ENCODE measurements at regions not wholly inside any gene's neighbourhood (a gene's known extent, or its start where the extent isn't known, plus 50 kb on each side); places are given as distances from the start of the nearest gene placed in this dataset.
"Not testable (repeated sequence)": the region's sequence is repeated elsewhere in the genome, so short reads cannot be mapped to it uniquely, and the experiment has no call there.

DNA sequence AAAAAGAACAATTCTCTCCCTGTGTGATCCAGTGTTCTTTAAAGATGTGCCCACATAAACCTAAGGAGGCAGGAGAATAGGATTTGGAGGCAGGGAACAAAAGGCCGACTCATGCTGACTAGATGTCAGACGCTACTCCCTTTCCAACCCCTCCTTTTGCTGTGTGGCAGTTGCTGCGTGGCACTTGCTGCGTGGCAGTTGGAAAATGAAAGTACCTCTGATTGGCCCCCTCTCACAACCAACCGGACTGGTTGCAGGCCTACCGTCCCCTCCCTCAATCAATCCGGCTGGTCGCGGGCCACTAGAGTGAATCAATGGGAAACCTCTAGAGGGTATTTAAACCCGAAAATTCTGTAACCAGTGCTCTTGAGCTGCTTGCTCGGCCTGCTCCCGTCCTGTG lies 551.0 kb downstream of the KIF4B start:
- no peak for DNase-seq (ENCODE audit: low read depth, low spot score)

DNA sequence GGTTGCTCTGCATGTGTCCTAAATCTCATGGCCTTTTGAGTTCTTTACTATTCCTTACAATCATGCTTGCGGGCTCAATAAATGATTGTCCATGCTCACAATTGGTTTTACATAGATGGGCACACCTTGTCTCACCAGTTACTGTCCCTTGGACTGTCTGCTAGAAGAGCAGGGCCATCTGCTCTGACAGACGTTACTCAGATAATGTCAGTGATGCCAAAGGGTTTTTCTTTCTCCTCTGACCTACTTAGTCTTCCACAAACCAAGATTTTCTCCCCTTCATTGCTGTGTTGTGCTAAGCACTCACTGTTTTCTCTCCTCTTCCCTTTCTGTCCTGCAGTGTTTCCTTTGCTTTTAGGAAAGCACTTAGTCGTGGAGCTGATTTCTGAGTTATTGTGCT lies 562.3 kb downstream of the KIF4B start:
- DNase-seq (ENCODE audit: low read depth, low spot score) = no peak
- no peak overlapping the region for H3K27ac ChIP-seq

More for the DNA sequence above, 551.0 kb downstream of the KIF4B start:
- H3K27ac ChIP-seq = no peak overlapping the region

DNA sequence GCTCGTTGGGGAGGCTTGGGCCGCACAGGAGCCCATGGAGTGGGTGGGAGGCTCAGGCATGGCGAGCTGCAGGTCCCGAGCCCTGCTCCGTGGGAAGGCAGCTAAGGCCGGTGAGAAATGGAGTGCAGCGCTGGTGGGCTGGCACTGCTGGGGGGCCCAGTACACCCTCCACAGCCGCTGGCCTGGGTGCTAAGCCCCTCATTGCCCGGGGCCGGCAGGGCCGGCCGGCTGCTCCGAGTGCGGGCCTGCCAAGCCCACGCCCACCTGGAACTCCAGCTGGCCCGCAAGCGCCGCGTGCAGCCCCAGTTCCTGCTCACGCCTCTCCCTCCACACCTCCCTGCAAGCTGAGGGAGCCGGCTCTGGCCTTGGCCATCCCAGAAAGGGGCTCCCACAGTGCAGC lies 573.3 kb downstream of the KIF4B start:
- DNase-seq (ENCODE audit: low read depth, low spot score) = not testable (repeated sequence)

DNA sequence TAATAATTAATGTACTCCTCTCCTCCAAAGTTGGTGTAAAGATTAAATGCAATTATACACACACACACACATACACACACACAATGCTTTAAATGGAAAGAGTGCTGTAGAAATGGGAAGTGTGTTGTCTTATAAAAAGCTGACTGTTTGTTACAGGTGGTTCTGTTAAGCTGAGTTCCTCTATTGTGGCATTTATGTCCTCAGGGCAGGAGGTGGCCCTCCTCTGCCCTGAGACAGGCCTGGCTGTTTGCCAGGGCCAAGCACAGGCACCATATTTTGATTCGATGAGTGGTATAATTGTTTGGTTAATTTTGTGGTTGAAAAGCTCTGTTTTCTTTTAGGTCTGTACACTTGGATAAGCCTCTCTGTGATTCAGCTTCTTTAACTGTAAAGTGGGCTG lies 573.9 kb downstream of the KIF4B start:
- H3K27ac ChIP-seq = no peak overlapping the region
- DNase-seq (ENCODE audit: low read depth, low spot score) = no peak

More for the DNA sequence above, 573.3 kb downstream of the KIF4B start:
- H3K27ac ChIP-seq = not testable (repeated sequence)

DNA sequence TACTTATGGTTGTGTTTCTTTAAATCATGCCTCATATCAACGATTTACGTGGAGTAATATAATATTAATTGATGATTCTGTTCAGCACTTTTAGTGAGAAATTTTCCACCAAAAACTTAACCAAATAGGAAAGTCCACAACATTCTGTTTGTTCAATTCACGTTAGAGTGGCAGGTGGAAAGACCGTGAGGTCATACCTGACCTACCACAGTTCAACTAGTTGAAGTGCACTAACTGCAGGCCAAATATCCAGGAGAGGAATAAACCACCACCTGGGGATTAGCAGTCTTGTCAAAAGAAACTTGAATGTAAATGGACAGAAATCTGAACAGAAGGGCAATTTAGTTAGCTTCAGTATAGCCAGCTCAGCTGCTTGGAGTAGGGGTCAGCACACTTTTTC lies 577.7 kb downstream of the KIF4B start:
- H3K27ac ChIP-seq = no peak overlapping the region
- DNase-seq (ENCODE audit: low read depth, low spot score) = no peak

DNA sequence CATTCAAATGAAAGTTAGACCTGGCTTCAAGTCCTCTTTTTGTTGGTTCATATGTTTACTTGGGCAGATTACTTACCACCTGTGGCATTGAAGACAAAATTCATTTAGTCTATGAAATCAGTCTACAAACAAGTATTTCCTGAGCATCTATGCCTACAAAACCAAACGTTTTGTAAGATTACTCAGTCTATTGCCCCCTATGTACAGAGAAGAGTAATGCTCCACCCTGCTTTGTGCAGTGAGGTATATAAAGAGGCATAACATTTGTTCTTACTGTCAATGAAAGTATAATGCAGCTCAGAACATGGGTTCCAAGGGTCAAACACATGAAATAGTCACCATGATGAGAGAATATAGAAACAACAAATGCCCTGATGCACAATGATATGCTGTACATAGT lies 580.7 kb downstream of the KIF4B start:
- H3K27ac ChIP-seq = no peak overlapping the region
- no peak for DNase-seq (ENCODE audit: low read depth, low spot score)

DNA sequence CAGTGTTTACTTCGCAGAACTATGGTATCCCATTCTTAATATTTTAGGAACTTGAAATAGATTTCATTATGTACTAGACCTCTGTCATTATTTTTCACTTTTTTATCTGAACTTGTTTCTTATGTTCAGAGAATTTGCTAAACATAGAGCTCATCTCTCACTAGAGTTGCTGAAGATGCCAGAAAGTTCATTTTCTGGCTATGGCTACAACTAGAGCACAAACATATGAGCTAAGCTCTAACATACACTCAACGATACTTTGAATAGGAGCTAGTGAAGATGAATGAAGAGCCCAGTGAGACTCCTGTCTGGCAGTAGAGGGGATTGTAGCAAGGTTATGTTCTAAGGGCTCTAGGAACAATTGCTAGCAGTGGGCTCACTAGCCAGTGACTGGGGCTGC lies 582.2 kb downstream of the KIF4B start:
- no peak overlapping the region for H3K27ac ChIP-seq
- no peak for DNase-seq (ENCODE audit: low read depth, low spot score)

DNA sequence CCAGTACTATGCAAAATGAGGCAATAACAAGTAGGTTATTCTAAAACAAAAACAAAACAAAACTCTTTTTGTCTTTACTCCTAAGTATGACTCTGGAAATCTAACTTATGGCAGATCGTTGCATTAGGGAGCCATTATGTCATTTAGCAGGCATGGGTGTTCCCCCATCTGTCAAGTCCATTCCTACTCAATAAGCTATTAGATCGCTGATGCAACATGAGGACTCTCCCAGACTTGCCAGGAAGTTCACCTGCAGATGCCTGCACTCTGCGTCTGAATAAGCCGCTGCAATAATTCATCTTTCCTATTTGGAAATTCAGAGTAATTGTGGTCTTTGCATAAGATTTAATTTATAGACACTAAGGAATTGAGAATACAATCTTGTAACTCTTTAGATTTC lies 585.0 kb downstream of the KIF4B start:
- DNase-seq (ENCODE audit: low read depth, low spot score) = no peak
- H3K27ac ChIP-seq = no peak overlapping the region

DNA sequence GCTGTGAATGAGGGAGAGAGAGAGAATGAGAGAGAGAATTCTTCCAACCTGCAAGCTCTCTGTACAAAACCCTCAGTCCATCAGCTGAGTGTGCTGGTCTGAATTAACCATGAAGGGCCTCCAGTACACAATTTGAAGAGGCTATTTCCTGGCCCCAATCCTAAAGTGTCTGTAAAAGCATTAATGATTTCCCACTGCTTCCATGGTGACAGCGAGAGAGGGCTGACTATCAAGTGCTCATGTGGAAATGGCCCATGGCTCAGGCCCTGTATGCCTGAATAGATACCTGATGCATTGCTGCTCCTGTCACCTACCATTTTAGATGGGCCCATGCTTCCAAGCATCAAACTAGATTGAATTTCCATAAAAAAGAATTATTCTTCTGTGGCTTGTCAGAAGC lies 592.4 kb downstream of the KIF4B start:
- H3K27ac ChIP-seq = no peak overlapping the region
- no peak for DNase-seq (ENCODE audit: low read depth, low spot score)

DNA sequence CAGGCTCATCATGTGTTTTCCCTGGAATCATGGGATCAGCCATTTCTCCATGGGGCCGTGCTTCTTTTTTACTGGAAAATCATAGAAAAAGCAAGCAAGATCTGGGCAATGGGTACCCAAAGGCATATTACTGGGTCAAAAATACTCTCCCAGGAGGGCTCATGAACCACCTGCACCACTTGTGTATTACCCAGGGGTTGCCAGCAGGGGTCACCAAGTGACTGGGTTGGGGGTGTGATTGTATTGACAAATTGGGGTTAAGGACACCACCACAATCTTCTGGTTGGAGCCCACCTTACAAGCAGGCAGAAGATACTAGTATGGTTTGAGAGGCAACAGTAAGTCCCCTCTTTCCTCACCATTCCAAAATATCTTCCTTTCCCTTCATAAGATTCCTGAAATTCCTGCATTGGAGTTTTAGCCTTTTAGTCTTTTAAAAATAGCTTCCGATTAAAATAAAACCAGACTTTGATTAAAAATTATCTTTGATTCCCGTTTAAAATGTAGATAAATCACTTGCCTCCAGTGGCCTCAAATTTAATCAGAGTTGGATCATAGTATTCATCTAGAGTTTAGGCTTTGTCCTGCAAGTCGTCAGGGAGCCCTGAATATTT lies 603.3 kb downstream of the KIF4B start:
- DNase-seq (ENCODE audit: low read depth, low spot score) = no peak

DNA sequence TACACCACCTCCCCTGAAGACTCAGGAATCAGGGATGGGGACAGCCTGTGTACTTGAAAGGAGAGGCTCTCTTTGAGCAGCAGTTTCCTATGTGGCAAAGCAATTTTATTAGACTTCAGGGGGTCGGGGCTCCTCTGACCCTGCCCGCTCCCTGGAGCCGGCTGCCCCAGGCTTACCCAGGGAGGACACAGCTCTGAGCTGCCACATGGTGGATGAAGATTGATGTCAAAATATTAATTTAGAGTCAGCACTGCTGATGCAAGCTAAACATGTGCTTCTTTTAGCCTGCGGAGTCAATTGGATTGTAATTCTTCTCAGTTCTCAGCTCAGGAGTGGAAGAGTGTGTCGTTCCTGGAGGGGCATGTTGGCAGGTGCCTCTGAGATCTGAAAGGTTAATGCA lies 606.1 kb downstream of the KIF4B start:
- DNase-seq (ENCODE audit: low read depth, low spot score) = no peak

More for the DNA sequence above, 603.3 kb downstream of the KIF4B start:
- H3K27ac ChIP-seq = no peak overlapping the region

DNA sequence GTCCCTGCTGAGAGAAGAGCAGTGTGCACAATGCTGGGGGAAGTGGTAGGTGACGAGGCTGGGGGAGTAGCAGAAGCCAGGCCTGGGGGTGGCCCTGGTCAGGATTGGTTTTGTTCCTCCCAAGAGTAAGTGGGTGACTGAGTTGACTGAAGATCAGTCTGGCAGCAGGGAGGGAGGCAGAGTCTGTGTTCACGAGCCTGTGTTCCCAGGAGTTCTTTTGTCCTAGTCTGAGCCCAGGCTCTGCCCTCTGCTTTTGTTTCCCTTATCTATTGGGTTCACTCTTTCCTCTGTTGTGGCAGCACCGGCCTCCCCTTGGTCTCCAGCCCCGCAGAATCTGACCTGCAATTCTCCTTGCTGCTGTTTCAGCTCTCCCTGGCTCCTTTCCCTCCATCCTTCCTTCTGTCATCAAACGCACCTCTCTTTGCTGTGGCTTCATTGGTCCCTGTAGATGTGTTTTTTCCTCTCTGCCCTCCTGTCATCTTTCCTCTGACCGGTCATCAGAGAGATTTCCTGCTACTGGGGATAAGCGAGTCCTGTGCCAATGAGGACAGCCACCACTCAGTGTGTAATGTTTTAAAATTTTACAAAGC lies 607.4 kb downstream of the KIF4B start:
- no peak overlapping the region for H3K27ac ChIP-seq
- no peak for DNase-seq (ENCODE audit: low read depth, low spot score)

More for the DNA sequence above, 606.1 kb downstream of the KIF4B start:
- no peak overlapping the region for H3K27ac ChIP-seq

DNA sequence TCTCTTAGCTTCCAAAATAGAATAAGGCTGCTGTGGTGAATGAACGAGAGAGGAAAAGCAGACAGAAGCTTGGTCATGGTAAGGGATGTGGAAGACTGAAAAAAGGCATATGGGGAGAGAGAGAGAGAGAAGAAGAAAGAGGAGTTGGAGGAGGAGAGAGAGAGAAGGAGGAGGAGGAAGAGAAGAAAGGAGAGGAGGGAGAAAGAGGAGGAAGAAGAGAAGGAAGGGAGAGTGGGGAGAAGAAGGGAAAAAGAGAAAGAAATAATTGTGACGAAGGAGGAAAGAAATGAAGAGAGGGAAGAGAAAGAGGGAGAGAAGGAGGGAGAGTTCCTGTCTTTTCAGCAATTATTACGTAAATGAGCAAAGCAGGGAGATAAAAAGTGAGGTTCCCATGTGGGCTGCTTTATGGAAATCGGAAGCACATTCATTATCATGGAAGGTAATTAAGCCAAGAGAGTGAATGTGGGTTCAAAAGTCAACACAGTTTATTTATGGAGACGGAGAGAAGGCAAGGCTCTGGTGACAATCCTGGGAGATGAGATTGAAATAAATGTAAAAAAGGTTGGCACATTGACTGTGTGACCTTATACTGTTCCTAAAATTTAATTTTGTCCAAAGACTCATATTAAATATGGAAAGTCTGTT lies 611.2 kb downstream of the KIF4B start:
- no peak for DNase-seq (ENCODE audit: low read depth, low spot score)

DNA sequence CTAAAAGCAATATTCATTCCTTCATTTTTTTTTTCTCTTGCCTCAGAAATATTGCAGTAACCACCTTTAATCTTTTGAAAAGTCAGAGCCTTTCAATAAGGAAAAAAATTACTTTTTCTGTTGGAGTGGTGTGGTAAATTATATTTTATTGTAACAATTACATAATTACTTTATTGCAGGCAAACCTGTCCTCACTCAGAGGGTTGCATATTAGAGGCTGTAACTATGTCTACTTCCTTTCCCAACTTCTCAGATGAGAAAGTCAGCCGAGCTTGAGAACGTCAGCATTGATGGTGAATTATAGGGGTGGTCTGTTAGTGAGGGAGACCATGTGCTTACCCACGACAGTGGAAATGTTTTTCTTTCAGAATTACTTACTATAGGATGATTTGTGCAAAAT lies 611.8 kb downstream of the KIF4B start:
- H3K27ac ChIP-seq = no peak overlapping the region
- DNase-seq (ENCODE audit: low read depth, low spot score) = no peak

More for the DNA sequence above, 611.2 kb downstream of the KIF4B start:
- H3K27ac ChIP-seq = no peak overlapping the region

DNA sequence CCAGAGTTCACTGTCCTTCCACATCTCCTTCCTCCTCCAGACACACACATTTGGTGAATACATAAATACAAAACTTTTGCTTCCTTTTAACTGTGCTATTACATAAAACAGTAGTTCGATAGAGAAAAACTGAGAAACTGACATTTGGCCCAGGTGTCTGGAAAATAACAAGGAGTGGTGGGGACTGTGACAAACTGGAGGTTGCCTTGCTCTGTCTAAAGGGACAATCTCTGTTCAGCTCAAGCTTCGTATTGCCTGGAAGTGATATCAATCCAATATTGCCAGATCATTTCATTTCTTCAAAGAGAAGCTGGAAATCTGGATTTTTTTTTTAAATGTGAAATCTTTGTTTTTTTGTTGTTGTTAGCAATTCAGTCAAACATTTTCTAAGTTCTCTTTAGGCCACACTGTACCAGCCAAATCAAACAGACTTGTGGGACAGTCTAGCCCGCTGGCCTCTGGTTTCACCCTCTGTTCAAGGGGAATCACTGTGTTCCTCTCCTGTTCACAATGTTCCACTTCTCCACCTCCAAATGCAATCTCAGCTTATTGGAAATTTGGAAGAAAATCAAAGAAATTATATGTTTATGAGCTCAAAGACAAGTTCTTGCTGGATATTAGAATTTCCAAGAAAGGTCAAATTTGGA lies 612.5 kb downstream of the KIF4B start:
- no peak for DNase-seq (ENCODE audit: low read depth, low spot score)
- no peak overlapping the region for H3K27ac ChIP-seq

DNA sequence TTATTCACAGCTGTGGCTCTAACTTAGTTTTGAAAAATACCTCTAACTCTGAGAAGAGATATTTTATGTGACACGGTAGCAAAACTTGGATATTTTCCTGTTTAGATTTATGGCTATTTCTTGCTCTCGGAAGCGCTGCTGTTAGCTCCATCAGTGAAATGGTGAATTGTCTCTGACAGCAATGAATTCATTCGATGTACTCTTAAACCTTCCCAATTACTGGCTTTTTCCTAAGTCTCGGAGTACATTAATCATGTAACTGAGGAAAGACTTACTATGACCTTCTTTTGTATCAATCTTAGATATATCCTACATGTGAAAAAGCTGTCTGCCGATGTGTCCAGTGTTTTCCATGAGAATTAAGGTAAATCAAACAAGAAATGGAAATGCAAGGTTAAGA lies 613.0 kb downstream of the KIF4B start:
- DNase-seq (ENCODE audit: low read depth, low spot score) = no peak

DNA sequence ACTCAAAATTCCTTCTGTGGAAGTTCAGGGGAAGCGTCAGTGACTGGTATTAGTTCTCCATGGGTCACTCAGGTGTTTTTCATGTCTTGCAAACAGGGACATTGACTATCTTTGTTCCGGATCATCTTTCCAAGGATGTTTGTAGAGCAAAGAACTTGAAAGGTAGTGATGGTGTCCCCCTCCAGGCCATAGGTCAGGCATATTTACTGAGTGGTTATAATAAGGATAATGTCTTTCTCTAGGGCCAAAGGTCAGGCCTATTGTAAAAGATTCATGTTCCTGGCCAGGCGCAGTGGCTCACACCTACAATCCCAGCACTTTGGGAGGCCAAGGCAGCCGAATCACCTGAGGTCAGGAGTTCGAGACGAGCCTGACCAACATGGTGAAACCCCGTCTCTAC lies 614.8 kb downstream of the KIF4B start:
- H3K27ac ChIP-seq = no peak overlapping the region
- DNase-seq (ENCODE audit: low read depth, low spot score) = no peak

More for the DNA sequence above, 613.0 kb downstream of the KIF4B start:
- no peak overlapping the region for H3K27ac ChIP-seq

DNA sequence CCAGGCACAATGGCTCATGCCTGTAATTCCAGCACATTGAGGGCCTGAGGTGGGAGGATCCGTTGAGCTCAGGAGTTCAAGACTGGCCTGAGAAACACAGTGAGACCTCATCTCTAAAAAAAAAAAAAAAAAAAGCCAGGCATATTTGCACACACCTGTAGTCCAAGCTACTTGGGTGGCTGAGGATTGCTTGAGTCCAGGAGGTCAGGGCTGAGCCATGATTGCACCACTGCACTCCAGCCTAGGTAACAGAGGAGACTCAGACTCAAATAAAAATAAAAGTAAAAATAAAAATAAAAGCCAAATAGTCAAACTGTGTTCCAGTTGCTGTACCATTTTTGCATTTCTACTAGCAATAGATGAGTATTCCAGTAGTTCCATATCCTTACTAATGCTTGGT lies 616.0 kb downstream of the KIF4B start:
- no peak overlapping the region for H3K27ac ChIP-seq
- no peak for DNase-seq (ENCODE audit: low read depth, low spot score)

DNA sequence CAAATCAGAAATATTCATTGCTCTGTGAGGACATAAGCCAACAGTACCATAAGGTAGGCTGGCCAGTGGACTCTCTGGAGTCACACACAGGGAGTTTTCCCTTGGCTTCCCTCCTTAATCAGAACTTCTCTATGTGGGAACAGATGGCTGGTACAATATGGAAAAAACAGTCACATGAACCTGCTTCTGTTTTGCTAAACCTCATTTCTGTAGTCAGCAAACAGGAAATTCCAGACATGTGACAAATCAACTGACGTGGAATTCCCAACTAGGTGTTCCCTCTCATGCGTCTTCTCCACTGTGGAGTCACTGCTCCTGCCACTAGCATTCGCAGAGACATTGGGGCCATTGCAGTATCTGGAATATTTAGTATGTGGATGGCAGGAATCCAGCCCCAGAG lies 617.6 kb downstream of the KIF4B start:
- peak; percentile 12 for DNase-seq (ENCODE audit: low read depth, low spot score)

DNA sequence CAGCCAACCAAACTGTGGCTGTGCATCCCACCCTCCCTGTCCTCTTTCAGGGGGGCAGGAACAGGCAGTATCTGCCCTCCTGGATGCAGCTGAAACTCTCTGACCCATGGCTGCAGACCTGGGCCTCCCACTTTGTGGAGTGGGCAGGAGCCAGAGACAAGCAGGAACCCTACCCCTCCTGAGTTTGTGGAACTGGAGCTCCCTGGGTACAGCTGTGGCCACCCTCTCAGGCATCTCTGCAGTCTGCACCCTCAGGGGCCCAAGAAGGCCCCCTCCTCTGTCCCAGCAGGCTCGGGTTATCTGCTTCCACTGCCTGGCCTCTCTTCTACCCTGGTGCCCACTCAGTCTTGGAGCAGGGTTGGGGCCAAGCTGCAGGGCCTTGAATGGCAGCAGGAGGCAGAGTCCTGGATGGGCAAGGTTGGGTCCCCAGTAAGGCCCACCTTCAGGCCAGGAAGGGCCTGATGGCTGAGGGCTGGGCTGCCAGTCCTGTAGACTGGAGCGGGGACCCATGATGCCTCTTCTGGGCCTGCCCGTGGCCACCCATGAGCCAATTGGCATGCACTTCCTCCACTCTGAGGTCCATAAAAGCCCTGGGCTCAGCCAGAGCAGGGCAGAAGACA lies 619.9 kb downstream of the KIF4B start:
- DNase-seq (ENCODE audit: low read depth, low spot score) = no peak

More for the DNA sequence above, 617.6 kb downstream of the KIF4B start:
- peak overlapping the region; percentile 53 for H3K27ac ChIP-seq

DNA sequence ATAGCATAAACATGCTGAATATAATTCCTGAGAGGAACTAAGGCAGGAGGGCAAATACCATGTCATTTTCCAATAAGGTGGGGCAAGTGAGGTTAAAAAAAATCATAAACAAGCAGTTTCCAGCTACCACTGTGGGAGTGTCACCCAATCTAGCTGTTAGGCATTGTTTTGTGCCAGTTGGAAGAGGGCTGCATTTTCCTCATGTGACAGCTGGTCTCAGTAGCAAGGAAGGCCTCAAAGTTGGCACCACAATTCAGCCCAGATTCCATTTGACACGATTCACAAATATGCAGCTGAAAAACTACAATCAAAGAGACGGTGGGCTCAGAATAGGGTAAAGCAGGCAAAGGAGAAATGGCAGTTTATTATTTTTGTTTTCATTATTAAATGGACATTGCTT lies 636.1 kb downstream of the KIF4B start:
- no peak for DNase-seq (ENCODE audit: low read depth, low spot score)
- H3K27ac ChIP-seq = no peak overlapping the region

More for the DNA sequence above, 619.9 kb downstream of the KIF4B start:
- H3K27ac ChIP-seq = no peak overlapping the region
